Brain microvascular endothelial cell (primary cell): ENCODE measurements at regions not wholly inside any gene's neighbourhood (a gene's known extent, or its start where the extent isn't known, plus 50 kb on each side); places are given as distances from the start of the nearest gene placed in this dataset.
"Not testable (repeated sequence)": the region's sequence is repeated elsewhere in the genome, so short reads cannot be mapped to it uniquely, and the experiment has no call there.

Source experiments
- DNase-seq: peaks from one replicate; pipeline ENCODE4 v3.0.0-alpha.2; 2020
- H3K27ac ChIP-seq: fragments of 250-450 bp; sonication (Bioruptor Pico); 2 replicates; pipeline ENCODE4 v1.5.1; 2020; ENCODE audit warnings: mild to moderate bottlenecking, moderate library complexity
- H3K27me3 ChIP-seq: fragments of 250-450 bp; sonication (Bioruptor Pico); replicated peaks from 2 replicates; pipeline ENCODE4 v1.5.1; 2020; ENCODE audit warnings: mild to moderate bottlenecking
- H3K36me3 ChIP-seq: fragments of 250-450 bp; sonication (Bioruptor Pico); replicated peaks from 2 replicates; pipeline ENCODE4 v1.5.1; 2020; ENCODE audit warnings: mild to moderate bottlenecking
- H3K4me3 ChIP-seq: 2 replicates; pipeline ENCODE4 v1.5.1; 2011; ENCODE audit warnings: low read depth, mild to moderate bottlenecking, control low read depth, low read length, moderate library complexity
- CTCF ChIP-seq: IDR thresholded peaks from 2 replicates; pipeline ENCODE4 v1.5.1; 2011; ENCODE audit warnings: low read depth, mild to moderate bottlenecking, moderate library complexity, low read length, control low read depth, inconsistent platforms; ENCODE audit errors: missing control alignments
- in situ Hi-C: cut with HindIII; loops from 2 replicates; pipeline ENCODE4 v1.10.0; 2017; ENCODE audit warnings: low sequenced_read_pairs, low pct_ligation_motif_present

- no peaks in the 10 kb centered on the region for H3K36me3 ChIP-seq
- DNase-seq = no peak
- H3K4me3 ChIP-seq = no peak overlapping the region
- no peak overlapping the region for H3K27ac ChIP-seq
- in situ Hi-C loops = no loop called here
- no peak for TF ChIP-seq CTCF
- no peaks in the 10 kb centered on the region for H3K27me3 ChIP-seq
Measured at GRCh38 chr17:13885953-13886889, 183.1 kb upstream of the COX10 start.

DNA sequence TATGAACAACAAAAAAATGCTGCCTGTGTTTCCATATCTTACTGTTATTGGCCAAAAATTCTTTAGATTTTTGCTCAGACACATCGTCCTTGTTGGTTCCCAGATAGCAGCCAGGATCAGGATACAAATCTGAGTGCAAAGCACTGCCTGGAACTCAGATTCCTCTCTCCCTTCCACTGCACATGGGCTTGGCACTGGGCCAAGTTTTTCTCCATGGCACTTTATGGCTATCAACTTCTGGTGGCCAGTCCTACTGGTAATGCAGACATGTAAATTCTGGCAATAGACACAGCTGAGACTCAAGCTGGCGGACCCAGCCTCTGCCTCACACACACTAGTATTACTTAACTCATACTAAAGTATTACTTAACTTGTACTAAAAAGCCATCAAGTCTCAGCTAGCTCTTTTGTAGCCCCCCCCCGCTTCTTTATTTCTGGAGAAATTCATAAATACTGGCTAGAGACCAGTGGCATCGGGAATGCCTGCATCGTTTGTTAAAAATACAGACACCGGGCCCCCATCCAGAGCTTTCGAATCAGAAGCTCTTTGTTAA is 181.2 kb upstream of the COX10 start:
- TF ChIP-seq CTCF = no peak
- no peak for DNase-seq
- Histone ChIP-seq H3K27me3 (no peaks in the 10 kb centered on the region), H3K27ac (no peak overlapping the region), H3K36me3 (no peaks in the 10 kb centered on the region), H3K4me3 (no peak overlapping the region)
- in situ Hi-C loops = no loop called here

DNA sequence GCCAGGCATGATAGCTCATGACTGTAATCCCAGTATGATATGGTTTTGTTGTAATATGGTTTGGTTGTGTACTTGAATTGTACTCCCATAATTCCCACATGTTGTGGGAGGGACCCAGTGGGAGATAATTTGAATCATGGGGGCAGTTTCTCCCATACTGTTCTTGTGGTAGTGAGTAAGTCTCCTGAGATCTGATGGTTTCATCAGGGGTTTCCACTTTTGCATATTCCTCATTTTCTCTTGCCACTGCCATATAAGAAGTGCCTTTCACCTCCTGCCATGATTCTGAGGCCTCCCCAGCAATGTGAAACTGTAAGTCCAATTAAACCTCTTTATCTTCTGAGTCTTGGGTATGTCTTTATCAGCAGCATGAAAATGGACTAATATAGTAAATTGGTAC is 160.3 kb upstream of the COX10 start:
- DNase-seq, H3K36me3 ChIP-seq, H3K27ac ChIP-seq, H3K4me3 ChIP-seq, H3K27me3 ChIP-seq, in situ Hi-C loops: not testable (repeated sequence)

GRCh38 chr17:13909901-13910519 is 159.3 kb upstream of the COX10 start:
- H3K36me3 ChIP-seq = no peaks in the 10 kb centered on the region
- H3K4me3 ChIP-seq = no peak overlapping the region
- TF ChIP-seq CTCF = no peak
- in situ Hi-C loops = no loop called here
- no peak overlapping the region for H3K27ac ChIP-seq
- H3K27me3 ChIP-seq = no peaks in the 10 kb centered on the region
- no peak for DNase-seq

- H3K27ac ChIP-seq = no peak overlapping the region
- no peak overlapping the region for H3K4me3 ChIP-seq
- DNase-seq = no peak
- no peaks in the 10 kb centered on the region for H3K36me3 ChIP-seq
- H3K27me3 ChIP-seq = no peaks in the 10 kb centered on the region
- TF ChIP-seq CTCF = no peak
- in situ Hi-C loops = no loop called here
Measured at GRCh38 chr17:13917634-13918033, 151.7 kb upstream of the COX10 start.

DNA sequence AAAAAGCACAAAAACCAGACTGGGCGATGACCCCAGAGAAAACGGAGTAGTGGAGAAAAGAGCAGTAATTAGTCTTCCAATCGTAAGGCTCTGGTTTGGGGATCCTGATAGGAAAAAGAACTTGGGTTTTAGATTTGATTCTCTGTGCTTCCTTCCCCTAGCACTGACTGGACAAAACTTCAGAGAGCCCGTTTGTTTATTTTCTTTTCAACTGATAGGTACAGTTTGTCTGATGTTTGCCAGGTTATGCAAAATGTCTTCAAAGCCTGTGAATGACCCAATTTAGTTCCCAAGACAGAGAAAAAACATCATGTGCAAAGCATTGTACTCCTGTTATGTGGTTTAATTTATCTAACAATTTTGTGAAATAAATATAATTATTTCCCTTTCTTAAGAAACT is 151.1 kb upstream of the COX10 start:
- no peak for DNase-seq
- H3K36me3 ChIP-seq = no peaks in the 10 kb centered on the region
- no peak overlapping the region for H3K27ac ChIP-seq
- TF ChIP-seq CTCF = no peak
- in situ Hi-C loops = no loop called here
- H3K27me3 ChIP-seq = no peaks in the 10 kb centered on the region
- no peak overlapping the region for H3K4me3 ChIP-seq
